Esophagus muscularis mucosa (tissue), 3 donors: ENCODE measurements at regions not wholly inside any gene's neighbourhood (a gene's known extent, or its start where the extent isn't known, plus 50 kb on each side); places are given as distances from the start of the nearest gene placed in this dataset.

Experiments used
- EP300 ChIP-seq: sonication (generic); formaldehyde crosslinking; IDR thresholded peaks from one replicate; pipeline ENCODE4 v1.6.1; 2017; ENCODE audit warnings: antibody characterized with exemption
- TF ChIP-seq, protein P1 (sequence below), 3 experiments: fragments of 200-600 bp in 2 of 3; fragments of 450-650 bp in 1 of 3; sonication (generic) in 2 of 3; IDR thresholded peaks; one replicate each; pipeline ENCODE4 v1.5.1; 2017 to 2019; ENCODE audit warnings: antibody characterized with exemption in 3 of 3, mild to moderate bottlenecking in 2 of 3, moderate library complexity in 1 of 3

DNA sequence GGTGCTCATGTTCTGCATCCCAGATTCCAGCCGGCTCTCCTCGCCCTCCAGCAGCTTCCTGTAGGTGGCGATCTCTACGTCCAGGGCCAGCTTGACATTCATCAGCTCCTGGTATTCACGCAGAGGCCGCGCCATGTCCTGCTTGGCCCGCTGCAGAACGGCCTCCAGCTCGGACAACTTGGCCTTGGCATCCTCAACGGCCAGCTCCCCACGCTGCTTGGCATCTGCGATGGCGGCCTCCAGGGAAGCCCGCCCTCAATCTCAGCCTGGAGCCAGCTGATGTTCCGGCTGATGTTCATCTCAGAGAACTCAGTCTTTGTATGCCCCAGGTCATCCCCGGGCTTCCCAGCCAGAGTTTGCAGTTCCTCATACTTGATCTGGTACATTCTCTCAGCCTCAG, 431.8 kb upstream of the DIPK2B start:
- TF ChIP-seq, protein P1, sequence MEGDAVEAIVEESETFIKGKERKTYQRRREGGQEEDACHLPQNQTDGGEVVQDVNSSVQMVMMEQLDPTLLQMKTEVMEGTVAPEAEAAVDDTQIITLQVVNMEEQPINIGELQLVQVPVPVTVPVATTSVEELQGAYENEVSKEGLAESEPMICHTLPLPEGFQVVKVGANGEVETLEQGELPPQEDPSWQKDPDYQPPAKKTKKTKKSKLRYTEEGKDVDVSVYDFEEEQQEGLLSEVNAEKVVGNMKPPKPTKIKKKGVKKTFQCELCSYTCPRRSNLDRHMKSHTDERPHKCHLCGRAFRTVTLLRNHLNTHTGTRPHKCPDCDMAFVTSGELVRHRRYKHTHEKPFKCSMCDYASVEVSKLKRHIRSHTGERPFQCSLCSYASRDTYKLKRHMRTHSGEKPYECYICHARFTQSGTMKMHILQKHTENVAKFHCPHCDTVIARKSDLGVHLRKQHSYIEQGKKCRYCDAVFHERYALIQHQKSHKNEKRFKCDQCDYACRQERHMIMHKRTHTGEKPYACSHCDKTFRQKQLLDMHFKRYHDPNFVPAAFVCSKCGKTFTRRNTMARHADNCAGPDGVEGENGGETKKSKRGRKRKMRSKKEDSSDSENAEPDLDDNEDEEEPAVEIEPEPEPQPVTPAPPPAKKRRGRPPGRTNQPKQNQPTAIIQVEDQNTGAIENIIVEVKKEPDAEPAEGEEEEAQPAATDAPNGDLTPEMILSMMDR (IDR thresholded peaks at IDR 0.05) = no peak
- TF ChIP-seq EP300 = no peak
